ENCODE measurements at regions not wholly inside any gene's neighbourhood (a gene's known extent, or its start where the extent isn't known, plus 50 kb on each side); places are given as distances from the start of the nearest gene placed in this dataset.

- no peak for DNase-seq (ENCODE audit: low read depth)
- no peak overlapping the region for H3K4me3 ChIP-seq (ENCODE audit: low read length)
- TF ChIP-seq CTCF (conservative IDR thresholded peaks at IDR 0.05; ENCODE audit: low read depth, low read length): no peak
These were observed 541.3 kb upstream of the TENM3 start for GRCh38 chr4:181701894-181702293.

GRCh38 chr4:181702864-181703495 lies 540.2 kb upstream of the TENM3 start:
- H3K4me3 ChIP-seq (ENCODE audit: low read length): no peak overlapping the region
- no peak for TF ChIP-seq CTCF (conservative IDR thresholded peaks at IDR 0.05; ENCODE audit: low read depth, low read length)
- DNase-seq (ENCODE audit: low read depth): no peak

GRCh38 chr4:181710143-181710542 lies 533.1 kb upstream of the TENM3 start:
- no peak for TF ChIP-seq CTCF (conservative IDR thresholded peaks at IDR 0.05; ENCODE audit: low read depth, low read length)
- DNase-seq (ENCODE audit: low read depth): no peak

GRCh38 chr4:181711387-181711786 lies 531.8 kb upstream of the TENM3 start:
- no peak overlapping the region for H3K4me3 ChIP-seq (ENCODE audit: low read length)
- TF ChIP-seq CTCF (conservative IDR thresholded peaks at IDR 0.05; ENCODE audit: low read depth, low read length): no peak
- no peak for DNase-seq (ENCODE audit: low read depth)

More at GRCh38 chr4:181710143-181710542, 533.1 kb upstream of the TENM3 start:
- no peak overlapping the region for H3K4me3 ChIP-seq (ENCODE audit: low read length)

- DNase-seq (ENCODE audit: low read depth): no peak
- no peak overlapping the region for H3K4me3 ChIP-seq (ENCODE audit: low read length)
- no peak for TF ChIP-seq CTCF (conservative IDR thresholded peaks at IDR 0.05; ENCODE audit: low read depth, low read length)
These were observed 514.8 kb upstream of the TENM3 start for GRCh38 chr4:181728305-181728966.

- TF ChIP-seq CTCF (conservative IDR thresholded peaks at IDR 0.05; ENCODE audit: low read depth, low read length): no peak
- DNase-seq (ENCODE audit: low read depth): no peak
- H3K4me3 ChIP-seq (ENCODE audit: low read length): no peak overlapping the region
These were observed 511.3 kb upstream of the TENM3 start for GRCh38 chr4:181731900-181732299.

GRCh38 chr4:181737744-181738143 lies 505.5 kb upstream of the TENM3 start:
- no peak overlapping the region for H3K4me3 ChIP-seq (ENCODE audit: low read length)
- TF ChIP-seq CTCF (conservative IDR thresholded peaks at IDR 0.05; ENCODE audit: low read depth, low read length): no peak

More at GRCh38 chr4:181737744-181738143, 505.5 kb upstream of the TENM3 start:
- DNase-seq (ENCODE audit: low read depth): no peak

Data from retinal pigment epithelial cell (primary cell).